ENCODE measurements at regions not wholly inside any gene's neighbourhood (a gene's known extent, or its start where the extent isn't known, plus 50 kb on each side); places are given as distances from the start of the nearest gene placed in this dataset.

DNA sequence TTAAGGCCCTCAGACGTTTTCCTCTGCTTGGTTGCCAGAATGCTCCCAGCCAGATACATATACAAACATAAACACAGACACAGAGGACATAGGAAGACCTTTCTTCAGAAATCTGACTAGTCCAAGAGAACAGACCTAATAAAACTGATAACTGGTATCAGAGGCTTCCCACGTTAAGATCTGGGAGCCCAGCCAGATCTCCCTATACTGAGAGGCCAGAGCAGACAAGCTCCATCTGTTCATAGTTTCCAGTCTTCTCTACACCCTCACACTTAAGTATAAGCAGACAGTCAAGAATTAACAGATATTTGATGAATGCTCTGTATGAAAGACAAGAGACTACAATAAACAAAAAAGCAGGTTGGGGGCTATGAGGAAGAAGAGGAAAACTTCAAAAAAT lies 240.5 kb upstream of the CHAC2 start:
- no peak for TF ChIP-seq POLR2AphosphoS5 (IDR thresholded peaks at IDR 0.05)
- no peak for TF ChIP-seq CTCF (IDR thresholded peaks at IDR 0.05)
- no peak for TF ChIP-seq POLR2A (IDR thresholded peaks at IDR 0.05)
